GM18517 (cell line): ENCODE measurements at regions not wholly inside any gene's neighbourhood (a gene's known extent, or its start where the extent isn't known, plus 50 kb on each side); places are given as distances from the start of the nearest gene placed in this dataset.

Experiments used
- ATAC-seq: cut with Tn5 transposase; IDR thresholded peaks from one replicate; pipeline ENCODE4 v1.9.1; 2021; ENCODE audit warnings: mild to moderate bottlenecking, moderate library complexity; ENCODE audit not compliant: unreplicated experiment

- no peak for ATAC-seq
Measured at GRCh38 chr9:106723926-106724325, 139.0 kb upstream of the ZNF462 start.

GRCh38 chr9:106724566-106724965 lies 138.4 kb upstream of the ZNF462 start:
- ATAC-seq = no peak

GRCh38 chr9:106726070-106726815 lies 136.7 kb upstream of the ZNF462 start:
- no peak for ATAC-seq

GRCh38 chr9:106727969-106728368 lies 135.0 kb upstream of the ZNF462 start:
- no peak for ATAC-seq

- no peak for ATAC-seq
Measured at GRCh38 chr9:106728860-106729259, 134.1 kb upstream of the ZNF462 start.

GRCh38 chr9:106731910-106732309 lies 131.1 kb upstream of the ZNF462 start:
- ATAC-seq = no peak

GRCh38 chr9:106733828-106734380 lies 129.1 kb upstream of the ZNF462 start:
- no peak for ATAC-seq

- ATAC-seq = no peak
Measured at GRCh38 chr9:106737516-106737915, 125.5 kb upstream of the ZNF462 start.

GRCh38 chr9:106738109-106738508 lies 124.9 kb upstream of the ZNF462 start:
- no peak for ATAC-seq

- ATAC-seq = no peak
Measured at GRCh38 chr9:106745457-106745856, 117.5 kb upstream of the ZNF462 start.

GRCh38 chr9:106745876-106746275 lies 117.1 kb upstream of the ZNF462 start:
- ATAC-seq = no peak

GRCh38 chr9:106751681-106752080 lies 111.3 kb upstream of the ZNF462 start:
- no peak for ATAC-seq

- ATAC-seq = no peak
Measured at GRCh38 chr9:106752581-106752980, 110.4 kb upstream of the ZNF462 start.

- ATAC-seq = peak; percentile 87
Measured at GRCh38 chr9:106753155-106753671, 109.8 kb upstream of the ZNF462 start.

GRCh38 chr9:106755736-106756135 lies 107.2 kb upstream of the ZNF462 start:
- no peak for ATAC-seq

- ATAC-seq = no peak
Measured at GRCh38 chr9:106757514-106757913, 105.5 kb upstream of the ZNF462 start.

GRCh38 chr9:106758911-106759310 lies 104.1 kb upstream of the ZNF462 start:
- peak; percentile 96 for ATAC-seq

- ATAC-seq = no peak
Measured at GRCh38 chr9:106761493-106761892, 101.5 kb upstream of the ZNF462 start.

- ATAC-seq = no peak
Measured at GRCh38 chr9:106766616-106767015, 96.3 kb upstream of the ZNF462 start.

GRCh38 chr9:106769331-106769730 lies 93.6 kb upstream of the ZNF462 start:
- ATAC-seq = no peak

GRCh38 chr9:106771608-106772007 lies 91.4 kb upstream of the ZNF462 start:
- ATAC-seq = no peak

- ATAC-seq = no peak
Measured at GRCh38 chr9:106772523-106773290, 90.3 kb upstream of the ZNF462 start.
